Neuronal stem cell (in vitro differentiated cells): ENCODE measurements at regions not wholly inside any gene's neighbourhood (a gene's known extent, or its start where the extent isn't known, plus 50 kb on each side); places are given as distances from the start of the nearest gene placed in this dataset.
"Not testable (repeated sequence)": the region's sequence is repeated elsewhere in the genome, so short reads cannot be mapped to it uniquely, and the experiment has no call there.

ENCODE experiments used
- DNase-seq: peaks from one replicate; pipeline ENCODE4 v3.0.0-alpha.2; 2013; ENCODE audit warnings: low spot score
- H2AFZ ChIP-seq: one replicate; pipeline ENCODE4 v1.6.1; 2013; ENCODE audit warnings: mild to moderate bottlenecking, low read length, inconsistent platforms
- H2AK5ac ChIP-seq: 2 replicates; pipeline ENCODE4 v1.6.1; 2013; ENCODE audit warnings: low read depth, mild to moderate bottlenecking, inconsistent platforms, low read length, moderate library complexity, mixed read lengths
- H2BK120ac ChIP-seq: 2 replicates; pipeline ENCODE4 v1.6.1; 2013; ENCODE audit warnings: low read depth, mild to moderate bottlenecking, inconsistent platforms, low read length, moderate library complexity, mixed read lengths
- H2BK12ac ChIP-seq: one replicate; pipeline ENCODE4 v1.6.1; 2013; ENCODE audit warnings: low read length, inconsistent platforms
- H2BK15ac ChIP-seq: 2 replicates; pipeline ENCODE4 v1.6.1; 2013; ENCODE audit warnings: mild to moderate bottlenecking, low read length, inconsistent platforms, mixed read lengths
- H2BK5ac ChIP-seq: one replicate; pipeline ENCODE4 v1.6.1; 2013; ENCODE audit warnings: inconsistent platforms, mild to moderate bottlenecking, low read length, moderate library complexity
- H3K14ac ChIP-seq: one replicate; pipeline ENCODE4 v1.6.1; 2013; ENCODE audit warnings: low read length, inconsistent platforms
- H3K18ac ChIP-seq: 2 replicates; pipeline ENCODE4 v1.6.1; 2013; ENCODE audit warnings: low read length, inconsistent platforms
- H3K23ac ChIP-seq: 2 replicates; pipeline ENCODE4 v1.6.1; 2013; ENCODE audit warnings: low read depth, mild to moderate bottlenecking, mixed read lengths, low read length, inconsistent platforms; ENCODE audit not compliant: poor library complexity
- H3K27ac ChIP-seq: replicated peaks from 3 replicates; pipeline ENCODE4 v1.5.1; 2013; ENCODE audit warnings: low read length, inconsistent platforms
- H3K27me3 ChIP-seq, 3 experiments: 2 replicates each; pipeline ENCODE4 v1.6.1; 2013; ENCODE audit warnings: low read length in 3 of 3, mild to moderate bottlenecking in 2 of 3, inconsistent platforms in 1 of 3, low read depth in 1 of 3, mixed read lengths in 1 of 3, moderate library complexity in 1 of 3; ENCODE audit not compliant: control insufficient read depth in 3 of 3, insufficient read depth in 3 of 3
- H3K36me3 ChIP-seq, 2 donors: replicated peaks in 1 of 2; 2 replicates each; pipeline ENCODE4 v1.6.1; 2013; ENCODE audit warnings: low read length in 2 of 2; ENCODE audit not compliant: control insufficient read depth in 2 of 2, insufficient read depth in 2 of 2
- H3K4ac ChIP-seq: 2 replicates; pipeline ENCODE4 v1.6.1; 2013; ENCODE audit warnings: inconsistent platforms, mild to moderate bottlenecking, low read length, moderate library complexity
- H3K4me1 ChIP-seq, 2 donors: 1 replicate in 1 of 2; 2 replicates in 1 of 2; pipeline ENCODE4 v1.6.1; 2013; ENCODE audit warnings: low read length in 2 of 2, low read depth in 1 of 2; ENCODE audit not compliant: control insufficient read depth in 2 of 2, insufficient read depth in 1 of 2
- H3K4me2 ChIP-seq: one replicate; pipeline ENCODE4 v1.6.1; 2013; ENCODE audit warnings: mild to moderate bottlenecking, low read length, inconsistent platforms; ENCODE audit not compliant: insufficient read depth, poor library complexity, severe bottlenecking
- H3K4me3 ChIP-seq, 2 donors: 2 replicates each; pipeline ENCODE4 v1.5.1; 2013; ENCODE audit warnings: low read length in 2 of 2, mild to moderate bottlenecking in 2 of 2, inconsistent platforms in 1 of 2, moderate library complexity in 1 of 2
- H3K79me1 ChIP-seq: one replicate; pipeline ENCODE4 v1.6.1; 2013; ENCODE audit warnings: low read depth, mild to moderate bottlenecking, inconsistent platforms, low read length, moderate library complexity
- H3K9ac ChIP-seq: one replicate; pipeline ENCODE4 v1.6.1; 2013; ENCODE audit warnings: mild to moderate bottlenecking, low read depth, low read length, inconsistent platforms; ENCODE audit not compliant: poor library complexity
- H3K9me3 ChIP-seq, 2 donors: replicated peaks in 1 of 2; 2 replicates each; pipeline versions ENCODE3 to v1.6.1; 2013; ENCODE audit warnings: low read length in 2 of 2, mild to moderate bottlenecking in 2 of 2, inconsistent platforms in 1 of 2, low read depth in 1 of 2, mixed read lengths in 1 of 2, moderate library complexity in 1 of 2; ENCODE audit not compliant: control insufficient read depth in 2 of 2, insufficient read depth in 1 of 2
- H4K8ac ChIP-seq: one replicate; pipeline ENCODE4 v1.6.1; 2013; ENCODE audit warnings: low read depth, mild to moderate bottlenecking, inconsistent platforms, low read length, moderate library complexity
- H4K91ac ChIP-seq: one replicate; pipeline ENCODE4 v1.6.1; 2013; ENCODE audit warnings: low read length, low read depth, mild to moderate bottlenecking, inconsistent platforms; ENCODE audit not compliant: poor library complexity
- WGBS, 2 donors: extraction: QIAGEN DNeasy Blood & Tissue Kit; methylation state at CpG; one replicate each; pipeline ENCODE4 v1.1.7; 2013; ENCODE audit warnings: missing lambda C conversion rate in 2 of 2, mixed read lengths in 1 of 2; ENCODE audit not compliant: insufficient read length in 2 of 2, insufficient replicate concordance in 1 of 2; ENCODE audit errors: extremely low coverage in 2 of 2; 5-methylcytosine and 5-hydroxymethylcytosine counted together

DNA sequence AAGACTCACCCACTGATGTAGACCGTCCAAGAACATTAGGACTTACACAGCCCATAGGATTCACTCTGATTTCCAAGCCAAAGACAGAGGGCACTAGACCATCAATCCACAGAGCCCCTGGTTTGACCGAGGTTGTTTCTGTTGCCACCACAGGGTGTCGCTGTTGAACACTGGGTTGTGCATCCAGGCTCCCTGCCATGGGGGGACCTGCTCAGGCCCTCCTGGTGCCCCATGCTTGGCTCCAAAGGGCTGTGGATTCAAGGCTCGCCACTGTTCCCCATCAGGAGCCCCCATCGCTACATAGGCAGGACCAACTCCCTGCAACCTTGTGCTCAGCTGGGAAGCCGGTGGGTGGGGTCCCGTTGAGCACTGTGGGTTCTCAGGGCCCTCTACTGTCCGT lies 128.0 kb upstream of the ANO1 start:
- no peaks in the 10 kb centered on the region for H3K79me1 ChIP-seq
- H3K4me1 ChIP-seq = peaks cover 4 to 17% of the 10 kb centered on the region in 2 donors
- H3K23ac ChIP-seq = no peak overlapping the region
- H3K4me2 ChIP-seq = no peak overlapping the region
- H3K36me3 ChIP-seq = no peaks in the 10 kb centered on the region
- H3K27ac ChIP-seq = no peak overlapping the region
- no peak overlapping the region for H3K4ac ChIP-seq
- no peak overlapping the region for H2BK12ac ChIP-seq
- H2BK5ac ChIP-seq = peak overlapping the region; percentile 31
- no peak overlapping the region for H3K14ac ChIP-seq
- no peak overlapping the region for H2BK120ac ChIP-seq
- H2AFZ ChIP-seq = no peak overlapping the region
- no peak overlapping the region for H4K91ac ChIP-seq
- H3K18ac ChIP-seq = no peak overlapping the region
- no CpG with 5 or more reads among the region's 8 CpGs for WGBS, 2 donors
- H4K8ac ChIP-seq = no peak overlapping the region
- H3K27me3 ChIP-seq = peaks cover 0 to 2% (median 0%) of the 10 kb centered on the region in 3 experiments
- no peak for DNase-seq
- no peak overlapping the region for H3K4me3 ChIP-seq
- no peak overlapping the region for H2AK5ac ChIP-seq
- no peak overlapping the region for H3K9ac ChIP-seq
- no peak overlapping the region for H2BK15ac ChIP-seq
- no peaks in the 10 kb centered on the region for H3K9me3 ChIP-seq

DNA sequence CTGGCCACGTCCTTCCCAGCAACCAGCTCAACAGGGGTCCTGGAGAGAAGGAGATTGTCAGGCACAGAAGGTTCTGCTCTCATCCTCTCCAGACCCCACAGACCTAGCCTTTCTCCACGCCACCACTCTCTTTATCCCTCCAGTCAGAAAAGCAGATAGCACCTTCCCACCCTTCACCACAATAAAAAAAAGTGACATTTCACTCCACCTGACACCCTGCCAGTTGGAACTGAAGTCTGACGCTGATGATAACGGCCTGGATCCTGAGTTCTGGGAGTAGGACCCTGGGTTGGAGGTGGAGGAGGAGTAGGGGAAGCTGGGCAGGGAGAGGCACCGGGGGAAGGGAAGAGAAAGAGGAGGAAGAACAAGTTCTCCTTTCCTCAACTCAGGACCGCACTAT lies 127.5 kb upstream of the ANO1 start:
- DNase-seq = no peak
- Histone ChIP-seq H3K4ac (no peak overlapping the region), H3K4me2 (no peak overlapping the region), H3K4me1 (peaks cover 4 to 17% of the 10 kb centered on the region in 2 donors), H3K9ac (no peak overlapping the region), H2BK5ac (no peak overlapping the region), H4K8ac (no peak overlapping the region), H3K27me3 (peaks cover 0 to 2% (median 0%) of the 10 kb centered on the region in 3 experiments), H4K91ac (no peak overlapping the region), H2BK15ac (no peak overlapping the region), H2AFZ (no peak overlapping the region), H3K9me3 (no peaks in the 10 kb centered on the region), H3K14ac (no peak overlapping the region), H2AK5ac (no peak overlapping the region), H3K4me3 (no peak overlapping the region), H3K18ac (no peak overlapping the region), H3K79me1 (no peaks in the 10 kb centered on the region), H2BK12ac (no peak overlapping the region), H3K27ac (no peak overlapping the region), H3K36me3 (no peaks in the 10 kb centered on the region), H3K23ac (no peak overlapping the region), H2BK120ac (no peak overlapping the region)
- WGBS, 2 donors = no CpG with 5 or more reads among the region's 6 CpGs

DNA sequence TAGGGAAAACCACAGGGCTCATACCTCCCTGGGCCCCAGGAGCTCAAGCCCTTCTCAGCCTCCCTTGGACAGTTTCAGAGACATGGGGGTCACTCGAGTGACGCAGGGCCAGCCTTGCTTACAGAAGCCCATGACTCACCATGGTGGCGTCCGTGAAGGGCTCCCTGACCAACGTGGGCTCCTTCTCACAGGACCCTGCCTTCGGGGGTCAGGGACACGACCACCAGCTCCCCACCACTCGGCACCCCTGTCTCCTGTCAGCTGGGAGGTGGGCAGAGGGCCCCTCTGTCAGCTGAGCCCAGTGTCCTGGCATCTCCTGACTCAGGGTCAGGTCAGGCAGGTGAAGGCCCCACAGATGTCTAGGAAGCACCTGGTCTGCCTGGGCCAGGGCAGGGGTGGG lies 126.3 kb upstream of the ANO1 start:
- Histone ChIP-seq H3K4ac (no peak overlapping the region), H2BK5ac (no peak overlapping the region), H3K4me3 (no peak overlapping the region), H2AFZ (no peak overlapping the region), H2BK12ac (no peak overlapping the region), H3K4me1 (peaks cover 4 to 17% of the 10 kb centered on the region in 2 donors), H2BK15ac (peak overlapping the region; percentile 94), H3K9me3 (no peaks in the 10 kb centered on the region), H3K27me3 (peaks cover 0 to 3% (median 2%) of the 10 kb centered on the region in 3 experiments), H3K36me3 (no peaks in the 10 kb centered on the region), H3K79me1 (no peaks in the 10 kb centered on the region), H4K91ac (no peak overlapping the region), H3K27ac (no peak overlapping the region), H4K8ac (peak overlapping the region; percentile 44), H3K18ac (peak overlapping the region; percentile 52), H3K4me2 (no peak overlapping the region), H3K23ac (peak overlapping the region; percentile 31), H2AK5ac (peak overlapping the region; percentile 63), H2BK120ac (no peak overlapping the region), H3K14ac (peak overlapping the region; percentile 82), H3K9ac (peak overlapping the region; percentile 33)
- no peak for DNase-seq
- no CpG with 5 or more reads among the region's 8 CpGs for WGBS, 2 donors

DNA sequence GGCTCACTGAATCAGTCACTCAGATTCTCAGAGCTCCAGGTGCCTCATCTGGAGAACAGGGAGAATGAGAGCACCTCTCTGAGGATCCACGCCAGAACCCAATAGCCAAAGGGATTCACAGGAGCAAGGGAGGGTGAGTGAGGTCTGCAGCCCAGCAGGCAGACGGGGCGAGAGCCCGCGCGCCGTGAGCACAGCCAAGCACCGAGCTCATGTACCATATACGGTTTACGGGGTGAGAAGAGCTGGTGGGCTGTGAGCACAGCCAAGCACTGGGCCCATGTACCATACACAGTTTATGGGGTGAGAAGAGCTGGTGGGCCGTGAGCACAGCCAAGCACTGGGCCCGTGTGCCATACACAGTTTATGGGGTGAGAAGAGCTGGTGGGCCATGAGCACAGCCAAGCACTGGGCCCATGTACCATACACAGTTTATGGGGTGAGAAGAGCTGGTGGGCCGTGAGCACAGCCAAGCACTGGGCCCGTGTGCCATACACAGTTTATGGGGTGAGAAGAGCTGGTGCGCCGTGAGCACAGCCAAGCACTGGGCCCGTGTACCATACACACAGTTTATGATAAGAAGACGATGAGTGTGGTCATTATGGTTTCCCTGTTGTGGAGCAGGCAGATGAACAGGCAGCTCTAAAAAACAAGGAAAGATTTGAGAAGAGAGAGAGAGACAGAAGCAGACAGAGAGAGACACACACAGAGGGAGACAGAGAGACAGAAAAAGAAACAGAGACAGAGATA lies 125.7 kb upstream of the ANO1 start:
- not testable (repeated sequence) for H3K4me2 ChIP-seq, H3K27ac ChIP-seq, DNase-seq

More for the DNA sequence above, 125.7 kb upstream of the ANO1 start:
- not testable (repeated sequence) for H3K4me3 ChIP-seq, H4K91ac ChIP-seq, H3K9me3 ChIP-seq, H3K79me1 ChIP-seq, H2BK12ac ChIP-seq, H3K4ac ChIP-seq, H4K8ac ChIP-seq, H2BK120ac ChIP-seq, H3K36me3 ChIP-seq, H3K27me3 ChIP-seq, H2BK5ac ChIP-seq, H3K14ac ChIP-seq, H2AFZ ChIP-seq
- peak overlapping the region; percentile 40 for H3K18ac ChIP-seq
- no CpG with 5 or more reads among the region's 18 CpGs for WGBS, 2 donors
- peak overlapping the region; percentile 33 for H3K9ac ChIP-seq
- peaks cover 4 to 17% of the 10 kb centered on the region in 2 donors for H3K4me1 ChIP-seq
- peak overlapping the region; percentile 94 for H2BK15ac ChIP-seq
- peak overlapping the region; percentile 31 for H3K23ac ChIP-seq
- H2AK5ac ChIP-seq = peak overlapping the region; percentile 63
